Lung (tissue), 11 donors: ENCODE measurements at regions not wholly inside any gene's neighbourhood (a gene's known extent, or its start where the extent isn't known, plus 50 kb on each side); places are given as distances from the start of the nearest gene placed in this dataset.

Source experiments
- ATAC-seq: fragments of 200-7000 bp; cut with Tn5 transposase; one replicate; pipeline ENCODE4 v1.9.1; 2020; ENCODE audit warnings: moderate number of reproducible peaks; ENCODE audit not compliant: insufficient read depth, low FRiP score
- DNase-seq, 3 donors: peaks; one replicate each; pipeline ENCODE4 v3.0.0-alpha.2; 2013 to 2017
- H3K27ac ChIP-seq, 2 donors: one replicate each; pipeline ENCODE4 v1.5.1; 2013; ENCODE audit warnings: mild to moderate bottlenecking in 2 of 2, moderate library complexity in 2 of 2, control low read depth in 1 of 2, inconsistent platforms in 1 of 2, low read depth in 1 of 2, low read length in 1 of 2
- H3K27me3 ChIP-seq, 3 donors: one replicate each; pipeline ENCODE4 v1.5.1; 2013; ENCODE audit warnings: low read length in 2 of 3; ENCODE audit not compliant: control insufficient read depth in 3 of 3, insufficient read depth in 3 of 3
- H3K36me3 ChIP-seq, 4 donors: one replicate each; pipeline ENCODE4 v1.5.1; 2013; ENCODE audit warnings: low read length in 4 of 4, mild to moderate bottlenecking in 1 of 4, moderate library complexity in 1 of 4; ENCODE audit not compliant: control insufficient read depth in 4 of 4, insufficient read depth in 4 of 4
- H3K4me1 ChIP-seq, 5 donors: one replicate each; pipeline ENCODE4 v1.5.1; 2013; ENCODE audit warnings: low read length in 5 of 5, mild to moderate bottlenecking in 2 of 5, moderate library complexity in 1 of 5; ENCODE audit not compliant: control insufficient read depth in 5 of 5, insufficient read depth in 5 of 5
- H3K4me3 ChIP-seq: one replicate; pipeline ENCODE4 v1.5.1; 2013; ENCODE audit warnings: mild to moderate bottlenecking, control low read depth, moderate library complexity
- H3K9ac ChIP-seq, 2 donors: one replicate each; pipeline ENCODE4 v1.5.1; 2013; ENCODE audit warnings: low read length in 2 of 2, control low read depth in 1 of 2; ENCODE audit not compliant: insufficient read depth in 1 of 2
- H3K9me3 ChIP-seq, 4 donors: one replicate each; pipeline ENCODE4 v1.5.1; 2013; ENCODE audit warnings: low read length in 3 of 4, mild to moderate bottlenecking in 1 of 4, moderate library complexity in 1 of 4; ENCODE audit not compliant: control insufficient read depth in 4 of 4, insufficient read depth in 3 of 4
- CTCF ChIP-seq: IDR thresholded peaks from 2 replicates; pipeline ENCODE4 v1.5.1; 2012; ENCODE audit warnings: mild to moderate bottlenecking; ENCODE audit errors: control extremely low read depth, extremely low read depth
- WGBS, 2 donors: extraction: QIAGEN DNeasy Blood & Tissue Kit; methylation state at CpG; one replicate each; pipeline ENCODE4 v1.1.7; 2013; 5-methylcytosine and 5-hydroxymethylcytosine counted together
- donor health status: control.
- donor health status: control.
- donor health status: Bipolar disorder and iron deficiency.
- donor health status: healthy.
- donor health status: DM: yes; HTN: yes; CAD: no.

- no peaks in the 10 kb centered on the region for H3K27me3 ChIP-seq
- H3K4me1 ChIP-seq, result no peaks in the 10 kb centered on the region
- TF ChIP-seq CTCF, result no peak
- no peak overlapping the region for H3K27ac ChIP-seq
- no peak for ATAC-seq
- no peak for DNase-seq
- H3K9me3 ChIP-seq, result peaks cover 0 to 10% (median 0%) of the 10 kb centered on the region in 4 donors
- H3K4me3 ChIP-seq, result no peak overlapping the region
- no peaks in the 10 kb centered on the region for H3K36me3 ChIP-seq
- H3K9ac ChIP-seq, result no peak overlapping the region
Measured at GRCh38 chr14:44297437-44297836, 209.6 kb downstream of the FSCB start.

- Histone ChIP-seq H3K36me3 (no peaks in the 10 kb centered on the region), H3K9me3 (no peaks in the 10 kb centered on the region), H3K4me3 (no peak overlapping the region), H3K9ac (no peak overlapping the region), H3K4me1 (no peaks in the 10 kb centered on the region), H3K27ac (no peak overlapping the region), H3K27me3 (no peaks in the 10 kb centered on the region)
- TF ChIP-seq CTCF, result no peak
- DNase-seq, result no peak
- no peak for ATAC-seq
- 76 to 81% methylated on average over 8 of the region's 8 CpGs for WGBS, 2 donors
Measured at GRCh38 chr14:44291366-44291915, 215.6 kb downstream of the FSCB start.

- DNase-seq, result no peak
Measured at GRCh38 chr14:44287858-44288257, 219.2 kb downstream of the FSCB start.

More at GRCh38 chr14:44287858-44288257, 219.2 kb downstream of the FSCB start:
- WGBS, 2 donors, result 82 to 89% methylated on average over 2 of the region's 2 CpGs
- H3K36me3 ChIP-seq, result no peaks in the 10 kb centered on the region
- ATAC-seq, result no peak
- H3K9me3 ChIP-seq, result no peaks in the 10 kb centered on the region
- TF ChIP-seq CTCF, result no peak
- H3K27me3 ChIP-seq, result no peaks in the 10 kb centered on the region
- H3K27ac ChIP-seq, result no peak overlapping the region
- H3K4me1 ChIP-seq, result no peaks in the 10 kb centered on the region
- H3K4me3 ChIP-seq, result no peak overlapping the region
- no peak overlapping the region for H3K9ac ChIP-seq
